ENCODE measurements at regions not wholly inside any gene's neighbourhood (a gene's known extent, or its start where the extent isn't known, plus 50 kb on each side); places are given as distances from the start of the nearest gene placed in this dataset.
A peak's percentile ranks its signal among the peaks of the same experiment; 100 is the strongest.

- intact Hi-C loops (cut with micrococcal nuclease) = no loop called here
- POLR2A ChIA-PET (ENCODE audit: unreplicated experiment) = no interaction called here
- ATAC-seq = peak; percentile 60
- Histone ChIP-seq H3K79me2 (ENCODE audit: low read length) (no peaks in the 10 kb centered on the region), H3K27ac (ENCODE audit: low read length) (no peak overlapping the region), H4K20me1 (ENCODE audit: low read length) (no peaks in the 10 kb centered on the region), H3K9ac (ENCODE audit: low read length) (no peak overlapping the region), H3K27me3 (ENCODE audit: low read length) (peaks cover 12% of the 10 kb centered on the region; the same call in 1 of the 2 replicates), H3K4me3 (ENCODE audit: low read length) (no peak overlapping the region), H3K9me2 (replicated peaks; ENCODE audit: low read length) (no peaks in the 10 kb centered on the region), H3K4me1 (ENCODE audit: insufficient read depth, low read length) (no peaks in the 10 kb centered on the region), H2AFZ (ENCODE audit: low read length) (no peak overlapping the region), H3F3A (ENCODE audit: low read length, unreplicated experiment) (no peaks in the 10 kb centered on the region), H3K36me3 (ENCODE audit: low read depth, low read length) (no peaks in the 10 kb centered on the region; the same call in 1 of the 2 replicates), H3K9me3 (ENCODE audit: low read length) (no peaks in the 10 kb centered on the region), H3K4me2 (ENCODE audit: low read length) (no peak overlapping the region)
- CTCF ChIA-PET = no interaction called here
- no TSS peak for BruUV-seq (replicated peaks)
- DNase-seq = peak; percentile 52
- no peak for TF ChIP-seq EZH2 (IDR thresholded peaks at IDR 0.05; ENCODE audit: low read length, unreplicated experiment)
- TF ChIP-seq, protein P1, sequence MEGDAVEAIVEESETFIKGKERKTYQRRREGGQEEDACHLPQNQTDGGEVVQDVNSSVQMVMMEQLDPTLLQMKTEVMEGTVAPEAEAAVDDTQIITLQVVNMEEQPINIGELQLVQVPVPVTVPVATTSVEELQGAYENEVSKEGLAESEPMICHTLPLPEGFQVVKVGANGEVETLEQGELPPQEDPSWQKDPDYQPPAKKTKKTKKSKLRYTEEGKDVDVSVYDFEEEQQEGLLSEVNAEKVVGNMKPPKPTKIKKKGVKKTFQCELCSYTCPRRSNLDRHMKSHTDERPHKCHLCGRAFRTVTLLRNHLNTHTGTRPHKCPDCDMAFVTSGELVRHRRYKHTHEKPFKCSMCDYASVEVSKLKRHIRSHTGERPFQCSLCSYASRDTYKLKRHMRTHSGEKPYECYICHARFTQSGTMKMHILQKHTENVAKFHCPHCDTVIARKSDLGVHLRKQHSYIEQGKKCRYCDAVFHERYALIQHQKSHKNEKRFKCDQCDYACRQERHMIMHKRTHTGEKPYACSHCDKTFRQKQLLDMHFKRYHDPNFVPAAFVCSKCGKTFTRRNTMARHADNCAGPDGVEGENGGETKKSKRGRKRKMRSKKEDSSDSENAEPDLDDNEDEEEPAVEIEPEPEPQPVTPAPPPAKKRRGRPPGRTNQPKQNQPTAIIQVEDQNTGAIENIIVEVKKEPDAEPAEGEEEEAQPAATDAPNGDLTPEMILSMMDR (conservative IDR thresholded peaks at IDR 0.05; ENCODE audit: low read depth, low read length) = peak; percentile 63
- TF ChIP-seq EZH2phosphoT487 (IDR thresholded peaks at IDR 0.05; ENCODE audit: borderline replicate concordance, low read length) = no peak
These were observed 228.1 kb upstream of the PFKP start for GRCh38 chr10:2839081-2839725.

GRCh38 chr10:2837674-2838073 lies 229.7 kb upstream of the PFKP start:
- intact Hi-C loops (cut with micrococcal nuclease) = no loop called here
- ATAC-seq = no peak
- POLR2A ChIA-PET (ENCODE audit: unreplicated experiment) = no interaction called here
- no peak overlapping the region for H3K4me2 ChIP-seq (ENCODE audit: low read length)
- TF ChIP-seq, protein P1 (conservative IDR thresholded peaks at IDR 0.05; ENCODE audit: low read depth, low read length) = no peak
- TF ChIP-seq EZH2phosphoT487 (IDR thresholded peaks at IDR 0.05; ENCODE audit: borderline replicate concordance, low read length) (no peak), EZH2 (IDR thresholded peaks at IDR 0.05; ENCODE audit: low read length, unreplicated experiment) (no peak)
- no peaks in the 10 kb centered on the region for H3K79me2 ChIP-seq (ENCODE audit: low read length)
- H3K36me3 ChIP-seq (ENCODE audit: low read depth, low read length) = no peaks in the 10 kb centered on the region; the same call in 1 of the 2 replicates
- H3F3A ChIP-seq (ENCODE audit: low read length, unreplicated experiment) = no peaks in the 10 kb centered on the region
- peaks cover 12% of the 10 kb centered on the region; the same call in 1 of the 2 replicates for H3K27me3 ChIP-seq (ENCODE audit: low read length)
- CTCF ChIA-PET = no interaction called here
- no TSS peak for BruUV-seq (replicated peaks)
- no peak overlapping the region for H3K27ac ChIP-seq (ENCODE audit: low read length)
- no peak overlapping the region for H3K9ac ChIP-seq (ENCODE audit: low read length)
- H4K20me1 ChIP-seq (ENCODE audit: low read length) = no peaks in the 10 kb centered on the region
- H3K9me2 ChIP-seq (replicated peaks; ENCODE audit: low read length) = no peaks in the 10 kb centered on the region
- no peaks in the 10 kb centered on the region for H3K4me1 ChIP-seq (ENCODE audit: insufficient read depth, low read length)
- no peak overlapping the region for H2AFZ ChIP-seq (ENCODE audit: low read length)
- no peak overlapping the region for H3K4me3 ChIP-seq (ENCODE audit: low read length)
- no peaks in the 10 kb centered on the region for H3K9me3 ChIP-seq (ENCODE audit: low read length)
- DNase-seq = no peak

DNA sequence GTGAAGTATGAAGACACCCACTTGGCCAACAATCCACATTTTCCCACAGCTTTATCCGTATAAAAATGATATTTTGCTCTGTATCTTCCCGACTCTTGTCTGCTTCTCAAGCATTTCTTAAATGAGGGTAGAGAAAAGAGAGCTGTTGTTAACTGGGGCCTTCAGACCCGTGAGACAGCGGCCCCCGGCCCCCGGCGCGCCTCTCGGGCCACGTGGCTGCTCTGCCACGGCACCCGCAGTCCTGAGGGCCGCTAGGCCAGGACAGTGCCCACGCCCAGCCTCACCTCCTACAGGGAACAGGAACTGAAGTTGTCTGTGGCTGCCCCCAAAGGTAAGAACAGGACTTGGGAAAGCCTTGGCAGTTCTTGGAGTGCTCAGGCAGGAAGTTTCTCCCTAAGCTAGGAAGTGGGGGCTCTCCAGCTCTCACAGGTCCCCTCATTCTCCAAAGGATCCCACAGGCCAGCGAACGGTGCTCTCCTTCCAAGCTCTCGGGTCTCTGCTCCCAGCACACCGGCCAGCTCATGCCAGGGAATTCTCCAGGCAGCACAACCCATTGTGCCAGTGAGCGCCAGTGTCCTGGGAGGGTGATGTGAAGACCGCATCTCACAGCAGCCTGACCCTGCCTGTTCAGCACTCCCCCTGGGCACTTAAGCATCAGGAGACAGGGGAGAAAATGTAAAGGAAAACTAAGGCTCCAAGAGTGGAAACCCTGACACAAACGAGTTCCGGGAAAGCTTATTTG lies 230.3 kb upstream of the PFKP start:
- Histone ChIP-seq H3K9ac (ENCODE audit: low read length) (no peak overlapping the region), H3K4me1 (ENCODE audit: insufficient read depth, low read length) (no peaks in the 10 kb centered on the region), H3K4me3 (ENCODE audit: low read length) (no peak overlapping the region), H2AFZ (ENCODE audit: low read length) (no peak overlapping the region), H3K9me3 (ENCODE audit: low read length) (no peaks in the 10 kb centered on the region), H3K79me2 (ENCODE audit: low read length) (no peaks in the 10 kb centered on the region), H4K20me1 (ENCODE audit: low read length) (no peaks in the 10 kb centered on the region), H3K27me3 (ENCODE audit: low read length) (peaks cover 12% of the 10 kb centered on the region; the same call in 1 of the 2 replicates), H3F3A (ENCODE audit: low read length, unreplicated experiment) (no peaks in the 10 kb centered on the region), H3K27ac (ENCODE audit: low read length) (no peak overlapping the region), H3K36me3 (ENCODE audit: low read depth, low read length) (no peaks in the 10 kb centered on the region; the same call in 1 of the 2 replicates), H3K9me2 (replicated peaks; ENCODE audit: low read length) (no peaks in the 10 kb centered on the region), H3K4me2 (ENCODE audit: low read length) (no peak overlapping the region)
- DNase-seq = no peak
- POLR2A ChIA-PET (ENCODE audit: unreplicated experiment) = no interaction called here
- TF ChIP-seq EZH2phosphoT487 (IDR thresholded peaks at IDR 0.05; ENCODE audit: borderline replicate concordance, low read length) (no peak), EZH2 (IDR thresholded peaks at IDR 0.05; ENCODE audit: low read length, unreplicated experiment) (no peak)
- TF ChIP-seq, protein P1 (conservative IDR thresholded peaks at IDR 0.05; ENCODE audit: low read depth, low read length) = no peak
- no peak for ATAC-seq
- BruUV-seq (replicated peaks) = no TSS peak
- intact Hi-C loops (cut with micrococcal nuclease) = no loop called here
- CTCF ChIA-PET = no interaction called here

All from PC-3 (cell line).